H4 (cell line): ENCODE measurements at regions not wholly inside any gene's neighbourhood (a gene's known extent, or its start where the extent isn't known, plus 50 kb on each side); places are given as distances from the start of the nearest gene placed in this dataset.

Source experiments
- DNase-seq: peaks from one replicate; pipeline ENCODE4 v3.0.0-alpha.2; 2015; ENCODE audit warnings: low spot score

- no peak for DNase-seq
Observed at GRCh38 chr7:118696879-118697278, 472.4 kb downstream of the ANKRD7 start.

GRCh38 chr7:118699222-118699621 lies 474.7 kb downstream of the ANKRD7 start:
- no peak for DNase-seq

- DNase-seq: no peak
Observed at GRCh38 chr7:118708741-118709140, 484.2 kb downstream of the ANKRD7 start.

DNA sequence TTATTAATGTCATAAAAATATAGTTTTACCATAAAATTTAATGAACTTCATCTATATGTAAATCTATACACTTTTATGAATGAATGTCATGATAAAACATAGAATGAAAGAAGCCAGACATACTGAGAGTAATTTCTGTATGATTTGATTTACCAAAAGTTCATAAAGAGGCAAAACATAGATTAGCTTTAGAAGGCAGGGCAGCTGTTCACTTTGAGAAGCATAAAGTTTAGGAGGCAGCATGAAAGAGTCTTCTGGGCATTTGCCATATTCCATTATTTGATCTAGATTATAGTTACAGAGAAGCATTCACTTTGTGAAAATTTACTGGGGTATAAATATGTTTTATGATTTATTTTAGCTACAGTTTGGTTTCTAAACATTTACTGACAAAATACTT lies 487.2 kb downstream of the ANKRD7 start:
- no peak for DNase-seq

DNA sequence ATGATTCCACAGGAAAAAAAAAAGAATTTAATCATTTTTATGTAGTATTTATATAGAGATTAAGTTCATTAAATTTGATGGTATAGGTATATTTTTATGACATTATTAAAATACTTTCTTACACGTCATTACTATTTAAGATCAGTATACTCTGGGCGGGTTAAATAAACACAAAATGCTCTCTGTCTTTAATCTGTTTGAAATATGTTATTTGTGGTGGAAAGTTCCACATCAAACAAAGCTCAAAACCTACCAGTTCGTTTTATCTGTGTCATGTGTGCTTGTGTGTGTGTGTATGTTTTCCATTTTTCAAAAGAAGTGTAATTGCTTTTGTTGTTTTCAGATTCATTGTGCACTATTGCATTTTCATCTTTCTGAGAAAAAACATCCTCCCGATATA lies 488.5 kb downstream of the ANKRD7 start:
- no peak for DNase-seq

GRCh38 chr7:118720632-118721031 lies 496.1 kb downstream of the ANKRD7 start:
- no peak for DNase-seq

GRCh38 chr7:118731854-118732253 lies 507.4 kb downstream of the ANKRD7 start:
- no peak for DNase-seq

- DNase-seq: peak; percentile 10
Observed at GRCh38 chr7:118734541-118734940, 510.0 kb downstream of the ANKRD7 start.

DNA sequence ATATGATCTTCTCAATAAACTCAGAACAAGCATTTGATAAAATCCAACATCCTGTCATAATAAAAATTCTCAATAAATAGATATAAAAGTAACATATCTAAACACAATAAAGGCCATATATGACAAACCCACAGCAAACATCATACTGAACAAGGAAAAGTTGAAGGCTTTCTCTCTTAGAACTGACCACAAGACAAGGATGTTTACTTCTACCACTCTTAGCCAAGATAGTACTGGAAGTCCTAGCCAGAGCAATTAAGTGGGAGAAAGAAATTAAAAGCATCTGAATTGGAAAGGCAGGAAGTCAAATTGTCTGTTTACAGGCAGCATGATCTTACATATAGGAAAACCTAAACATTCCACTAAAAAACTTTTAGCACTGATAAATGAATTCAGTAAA lies 510.9 kb downstream of the ANKRD7 start:
- peak; percentile 54 for DNase-seq

- no peak for DNase-seq
Observed at GRCh38 chr7:118737935-118738334, 513.4 kb downstream of the ANKRD7 start.

DNA sequence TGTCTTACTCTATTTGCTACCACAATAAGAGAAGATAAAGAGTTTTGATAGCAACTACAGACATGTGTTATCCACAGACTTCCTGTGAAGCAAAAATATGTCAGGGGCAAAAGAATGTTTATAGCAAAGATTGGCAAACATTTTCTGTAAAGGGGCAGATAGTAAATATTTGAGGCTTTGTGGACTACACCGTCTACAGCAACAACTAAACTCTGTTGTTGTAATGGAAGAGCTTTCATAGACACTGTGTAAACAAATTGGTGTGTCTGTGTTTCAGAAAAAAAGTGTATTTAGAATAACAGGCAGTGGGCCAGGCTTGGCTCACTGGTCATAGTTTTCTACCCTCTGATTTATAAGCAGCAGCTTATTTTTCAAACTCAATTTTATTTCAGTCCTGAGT lies 521.4 kb downstream of the ANKRD7 start:
- peak; percentile 42 for DNase-seq

DNA sequence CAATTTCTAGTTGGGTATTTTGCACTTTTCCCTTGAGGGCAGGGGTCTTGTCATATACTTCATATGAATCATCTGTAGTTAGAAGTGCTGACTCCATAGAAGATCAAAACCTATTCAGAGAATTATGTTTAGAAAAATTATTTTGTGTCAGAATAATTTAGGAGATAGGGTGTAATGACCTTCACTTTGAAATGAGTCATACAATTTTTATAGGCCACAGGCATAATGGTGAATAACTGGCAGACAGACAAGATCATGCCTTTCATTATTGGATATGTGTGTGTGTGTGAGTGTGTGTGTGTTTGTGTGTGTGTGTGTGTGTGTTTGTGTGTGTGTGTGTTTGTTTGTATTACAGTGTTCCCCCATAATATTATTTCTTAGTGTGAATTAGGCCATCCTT lies 523.0 kb downstream of the ANKRD7 start:
- no peak for DNase-seq

DNA sequence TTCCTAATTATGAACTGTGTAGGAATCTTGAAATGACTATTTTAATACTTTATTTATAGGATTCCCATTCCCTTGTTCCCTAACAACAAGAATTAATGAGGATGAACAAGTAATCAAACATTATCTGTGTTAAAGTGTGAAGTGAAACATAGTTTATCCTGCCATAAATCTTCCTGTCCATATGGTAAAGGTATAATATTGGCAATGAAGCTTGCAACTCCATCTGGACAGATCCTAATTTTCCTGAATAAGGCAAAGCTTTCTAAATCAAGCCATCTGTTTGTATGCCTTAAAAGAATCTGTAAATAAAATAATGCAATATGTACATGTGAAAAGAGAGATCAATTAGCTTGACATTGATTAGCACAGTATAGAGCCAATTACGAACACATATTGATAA lies 529.0 kb downstream of the ANKRD7 start:
- DNase-seq: no peak

- no peak for DNase-seq
Observed at GRCh38 chr7:118754608-118755007, 530.1 kb downstream of the ANKRD7 start.

DNA sequence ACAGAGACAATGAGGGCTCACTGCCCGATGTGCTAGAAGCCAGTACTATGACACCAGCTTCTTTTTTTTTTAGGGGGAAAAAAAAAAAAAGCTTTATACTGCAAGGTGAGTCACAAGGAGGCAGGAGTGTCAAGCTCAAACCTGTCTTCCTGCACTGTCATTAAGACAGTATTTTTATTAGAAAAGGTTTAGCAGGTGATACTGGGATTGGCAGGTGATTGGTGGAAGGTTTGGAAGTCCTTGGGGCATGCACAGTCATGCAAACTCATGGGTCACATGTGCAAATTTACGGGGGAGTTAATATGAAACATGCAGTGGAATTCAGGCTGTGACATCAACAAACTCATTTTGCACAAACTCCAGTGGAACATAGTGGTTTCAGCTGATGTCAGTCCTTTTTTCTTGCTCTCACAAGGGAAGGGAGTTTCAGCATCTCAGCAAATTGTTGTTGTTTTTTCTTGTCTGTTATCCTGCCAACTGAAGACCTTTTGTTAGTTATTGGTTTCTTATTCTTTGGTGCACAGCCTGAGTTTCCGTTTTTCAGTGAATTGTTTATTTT lies 530.6 kb downstream of the ANKRD7 start:
- no peak for DNase-seq

DNA sequence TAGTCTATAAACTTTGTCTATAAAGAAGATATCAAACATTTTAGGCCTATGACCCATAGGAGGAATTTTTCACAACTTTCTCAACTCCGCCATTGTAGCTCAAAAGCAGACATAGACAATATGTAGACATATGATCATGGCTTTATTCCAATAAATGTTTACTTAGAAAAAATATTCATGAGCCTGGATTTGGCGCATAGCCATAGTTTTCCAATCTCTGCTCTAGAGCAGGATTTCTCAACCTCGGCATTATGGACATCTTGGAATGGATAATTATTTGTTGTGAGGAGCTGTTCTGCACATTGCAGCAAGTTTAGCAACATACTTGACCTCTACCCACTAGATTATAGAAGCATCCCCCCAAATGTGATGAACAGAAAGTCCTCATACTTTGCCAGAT lies 532.6 kb downstream of the ANKRD7 start:
- no peak for DNase-seq

DNA sequence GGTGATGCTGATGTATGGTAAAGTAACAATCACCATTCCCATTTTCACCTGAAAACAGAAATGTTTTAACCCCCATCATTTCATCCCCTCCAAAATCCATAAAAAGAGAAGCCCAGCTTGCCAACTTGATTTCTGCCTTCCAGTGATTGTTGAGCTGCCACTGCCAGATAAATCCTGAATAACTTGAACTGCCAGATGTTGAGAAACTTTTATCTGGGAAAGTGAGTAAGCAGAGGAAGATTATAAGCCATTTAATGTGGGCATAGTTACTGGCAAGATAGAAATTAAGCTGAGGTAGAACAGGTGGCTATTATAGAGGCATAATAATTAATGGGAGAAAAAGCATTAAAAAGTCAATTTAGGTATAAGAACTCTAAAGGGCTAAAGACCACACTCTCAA lies 534.1 kb downstream of the ANKRD7 start:
- DNase-seq: no peak

GRCh38 chr7:118759921-118760320 lies 535.4 kb downstream of the ANKRD7 start:
- no peak for DNase-seq

DNA sequence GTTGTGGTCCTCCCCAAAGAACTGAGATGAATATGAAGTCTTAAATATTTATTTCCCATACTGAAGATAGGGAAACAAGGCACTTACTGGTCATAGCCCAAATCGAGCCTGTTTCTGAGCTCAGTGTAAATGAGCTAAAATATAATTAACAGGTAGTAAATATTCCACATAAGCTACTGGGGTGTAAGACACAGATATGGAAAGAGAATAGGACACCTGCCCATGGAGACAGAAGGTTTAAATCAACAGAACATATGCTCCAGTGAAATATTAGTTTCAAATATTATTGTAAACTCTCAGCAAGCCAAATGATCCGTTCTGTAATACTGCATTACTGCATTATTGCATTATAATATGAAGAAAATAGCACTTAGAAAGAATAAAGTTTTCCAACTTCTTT lies 537.9 kb downstream of the ANKRD7 start:
- DNase-seq: no peak

DNA sequence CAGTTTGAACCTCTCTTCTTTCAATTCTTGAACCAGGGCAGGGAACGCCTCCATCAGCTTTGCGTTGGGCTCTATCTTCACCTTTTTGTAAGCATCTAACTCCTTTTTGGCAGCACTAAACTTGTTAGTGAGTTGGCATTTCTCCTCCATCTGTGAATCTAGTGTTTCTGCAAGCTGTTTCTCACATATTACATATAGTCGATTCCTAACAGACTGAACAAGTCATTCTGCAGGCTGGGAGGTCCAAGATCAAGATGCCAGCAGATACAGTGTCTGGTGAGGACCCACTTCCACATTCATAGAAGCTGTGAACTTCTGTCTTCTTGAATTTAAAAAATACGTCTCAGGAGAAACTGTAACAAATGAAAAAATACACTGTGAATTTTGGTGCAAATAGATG lies 539.7 kb downstream of the ANKRD7 start:
- no peak for DNase-seq

DNA sequence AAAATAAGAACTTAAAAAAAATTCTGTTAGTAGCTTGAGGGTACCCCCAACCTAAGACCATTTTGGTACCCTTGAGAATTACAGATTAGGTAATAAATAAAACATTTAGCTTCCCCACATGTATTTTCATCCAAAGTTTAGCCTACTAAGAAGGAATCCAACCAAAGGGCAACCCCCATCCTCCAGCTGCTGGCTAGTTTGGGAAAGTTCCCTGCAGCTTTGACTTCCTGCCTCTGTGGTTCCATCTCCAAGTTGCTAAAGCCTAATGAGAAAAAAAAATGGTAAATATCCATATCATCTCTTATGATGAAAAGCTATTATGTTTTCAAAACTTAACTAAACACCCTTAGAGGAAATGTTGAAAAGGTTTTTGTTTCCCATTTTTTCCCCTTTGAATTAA lies 547.2 kb downstream of the ANKRD7 start:
- no peak for DNase-seq

DNA sequence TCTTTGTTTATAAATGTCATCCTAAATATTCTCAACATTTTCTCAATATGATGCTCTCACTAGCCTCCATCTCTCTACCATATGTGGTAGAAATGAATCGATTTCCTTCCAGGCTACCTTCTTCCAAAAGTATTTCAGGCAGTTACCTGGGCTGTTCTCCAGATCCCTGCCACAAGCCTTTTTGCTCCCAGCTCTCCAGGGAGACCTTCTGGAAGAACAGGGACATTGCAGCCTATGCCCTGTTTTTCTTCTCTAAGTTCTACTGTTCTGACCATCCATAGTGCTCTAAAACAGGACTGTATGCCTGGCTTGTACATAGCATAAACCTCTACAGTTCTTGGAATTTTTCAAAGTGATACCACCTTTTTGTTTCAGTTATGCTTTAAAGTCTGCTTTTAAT lies 552.8 kb downstream of the ANKRD7 start:
- DNase-seq: no peak

GRCh38 chr7:118792682-118793081 lies 568.2 kb downstream of the ANKRD7 start:
- DNase-seq: no peak

DNA sequence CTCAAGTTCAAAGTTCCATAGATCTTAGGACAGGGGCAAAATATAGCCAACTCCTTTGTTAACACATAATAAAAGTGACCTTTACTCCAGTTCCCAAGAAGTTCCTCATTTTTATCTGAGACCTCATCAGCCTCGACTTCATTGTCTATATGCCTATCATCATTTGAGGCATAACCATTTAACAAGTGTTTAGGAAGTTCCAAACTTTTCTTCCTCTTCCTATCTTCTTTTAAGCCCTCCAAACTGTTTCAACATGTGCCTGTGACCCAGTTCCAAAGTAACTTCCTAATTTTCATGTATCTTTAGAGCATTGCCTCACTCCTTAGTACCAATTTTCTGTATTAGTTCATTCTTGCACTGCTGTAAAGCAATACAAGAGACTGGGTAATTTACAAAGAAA lies 569.1 kb downstream of the ANKRD7 start:
- DNase-seq: no peak

GRCh38 chr7:118794419-118794818 lies 569.9 kb downstream of the ANKRD7 start:
- no peak for DNase-seq
